Spleen (tissue), 7 donors: ENCODE measurements at regions not wholly inside any gene's neighbourhood (a gene's known extent, or its start where the extent isn't known, plus 50 kb on each side); places are given as distances from the start of the nearest gene placed in this dataset.

Experiments
- CTCF ChIP-seq, 11 experiments: fragments of 200-600 bp in 7 of 11; fragments of 450-650 bp in 4 of 11; sonication (generic) in 4 of 11; IDR thresholded peaks in 8 of 11; conservative IDR thresholded peaks in 3 of 11; 1 replicate in 7 of 11; 2 replicates in 4 of 11; pipeline versions ENCODE4 v1.4.0 to v1.8.0; 2016 to 2021; ENCODE audit warnings: antibody characterized with exemption in 11 of 11, inconsistent platforms in 4 of 11, mild to moderate bottlenecking in 1 of 11
- POLR2A ChIP-seq, 3 donors: fragments of 450-650 bp; IDR thresholded peaks; one replicate each; pipeline ENCODE4 v1.5.1; 2017; ENCODE audit warnings: antibody characterized with exemption in 3 of 3, mild to moderate bottlenecking in 1 of 3
- POLR2AphosphoS5 ChIP-seq, 3 donors: sonication (generic); formaldehyde crosslinking; IDR thresholded peaks; one replicate each; pipeline ENCODE4 v1.5.1; 2017; ENCODE audit warnings: antibody characterized with exemption in 3 of 3
- donor health status: DM: no; HTN: no; CAD: no; lungs with moderate emphysema.
- donor health status: DM: no; HTN: no; CAD: no.
- donor health status: DM: no; HTN: no; CAD: no.

GRCh38 chr13:91153372-91153771, 194.1 kb upstream of the MIR17HG start:
- TF ChIP-seq POLR2AphosphoS5 (IDR thresholded peaks at IDR 0.05) (no peak), CTCF (IDR thresholded peaks at IDR 0.05 in 8 of 11, conservative IDR thresholded peaks at IDR 0.05 in 3 of 11) (no peak), POLR2A (IDR thresholded peaks at IDR 0.05) (no peak)
